IPS-18a (cell line): ENCODE measurements at regions not wholly inside any gene's neighbourhood (a gene's known extent, or its start where the extent isn't known, plus 50 kb on each side); places are given as distances from the start of the nearest gene placed in this dataset.

ENCODE experiments used
- H3K27ac ChIP-seq: one replicate; pipeline ENCODE4 v1.5.1; 2013; ENCODE audit warnings: low read length
- H3K27me3 ChIP-seq: one replicate; pipeline ENCODE4 v1.6.1; 2013; ENCODE audit warnings: mild to moderate bottlenecking, low read length; ENCODE audit not compliant: control insufficient read depth, insufficient read depth
- H3K36me3 ChIP-seq: one replicate; pipeline ENCODE4 v1.6.1; 2013; ENCODE audit warnings: low read depth, low read length; ENCODE audit not compliant: control insufficient read depth
- H3K4me1 ChIP-seq: one replicate; pipeline ENCODE4 v1.6.1; 2013; ENCODE audit warnings: low read depth, low read length; ENCODE audit not compliant: control insufficient read depth
- H3K4me3 ChIP-seq: one replicate; pipeline ENCODE4 v1.5.1; 2013; ENCODE audit warnings: low read length
- H3K9ac ChIP-seq: one replicate; pipeline ENCODE4 v1.6.1; 2013; ENCODE audit warnings: mild to moderate bottlenecking, low read length, moderate library complexity
- H3K9me3 ChIP-seq: one replicate; pipeline ENCODE4 v1.6.1; 2013; ENCODE audit warnings: low read depth, low read length; ENCODE audit not compliant: control insufficient read depth

DNA sequence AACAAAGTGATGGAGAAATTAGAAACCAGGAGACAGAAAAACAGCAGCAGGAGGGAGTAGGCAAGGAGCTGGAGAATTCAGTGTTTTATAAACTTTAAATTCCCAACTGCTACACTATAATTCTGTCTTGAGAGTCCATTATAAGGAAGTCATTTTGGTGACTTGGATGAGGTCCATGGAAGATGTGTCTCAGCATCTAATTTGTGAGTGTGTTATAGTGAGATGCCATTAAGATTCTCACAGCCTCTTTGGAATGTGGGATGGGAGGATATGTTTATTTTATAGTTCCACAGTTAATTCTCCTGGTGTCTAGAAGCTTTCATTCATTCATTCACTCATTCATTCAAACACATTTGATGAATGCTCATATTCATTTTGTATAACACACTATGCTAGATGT is 206.0 kb upstream of the MYOCD start:
- H3K36me3 ChIP-seq: no peaks in the 10 kb centered on the region
- H3K4me3 ChIP-seq: no peak overlapping the region
- H3K4me1 ChIP-seq: no peaks in the 10 kb centered on the region
- H3K27ac ChIP-seq: no peak overlapping the region
- H3K9me3 ChIP-seq: no peaks in the 10 kb centered on the region
- no peaks in the 10 kb centered on the region for H3K27me3 ChIP-seq
- no peak overlapping the region for H3K9ac ChIP-seq

- H3K4me3 ChIP-seq: no peak overlapping the region
Measured at GRCh38 chr17:12463102-12463501, 202.6 kb upstream of the MYOCD start.

DNA sequence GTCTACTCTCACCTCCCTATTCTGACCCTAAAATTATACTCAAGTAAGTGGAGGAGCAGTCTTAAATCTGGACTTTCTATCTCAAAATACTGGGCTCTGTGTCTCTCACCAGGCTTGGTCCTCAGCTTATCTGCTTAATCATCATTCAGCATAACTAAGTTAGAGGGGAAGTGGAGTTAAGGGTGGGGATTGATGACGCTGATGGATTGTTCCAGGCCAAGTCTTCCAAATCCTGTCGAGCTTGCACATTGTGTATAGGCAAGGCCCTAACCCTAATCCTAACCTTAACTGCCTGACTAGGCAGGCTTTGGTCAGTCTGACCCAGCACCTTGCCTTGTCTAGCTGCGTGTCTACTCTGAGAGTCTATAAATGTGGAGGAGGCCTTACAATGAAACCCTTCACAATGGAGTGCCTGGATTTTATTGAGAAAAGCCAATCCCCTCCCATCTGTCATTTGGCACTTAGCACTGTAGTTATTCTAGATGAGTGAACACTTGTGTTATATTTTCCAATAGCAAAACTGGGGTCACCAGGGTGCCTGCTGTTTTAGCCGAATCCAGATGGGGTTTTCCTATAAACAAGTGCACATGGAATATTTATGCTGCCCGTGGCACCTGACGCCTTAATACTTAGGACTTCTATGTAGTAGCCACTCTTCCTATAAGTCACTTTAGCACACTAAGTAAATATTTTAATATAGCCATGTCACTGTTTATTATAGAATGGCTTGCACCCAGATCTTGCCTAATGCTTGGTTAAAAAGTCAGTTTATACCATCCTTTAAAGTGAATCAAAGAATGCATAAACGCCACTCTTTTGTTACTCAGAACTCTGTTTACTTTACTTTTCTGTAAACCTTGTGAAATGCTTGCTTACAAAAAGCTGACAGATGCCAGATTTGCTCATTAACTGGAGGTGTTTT is 193.2 kb upstream of the MYOCD start:
- Histone ChIP-seq H3K27me3 (no peaks in the 10 kb centered on the region), H3K4me1 (no peaks in the 10 kb centered on the region), H3K4me3 (no peak overlapping the region), H3K27ac (no peak overlapping the region), H3K36me3 (no peaks in the 10 kb centered on the region), H3K9ac (no peak overlapping the region), H3K9me3 (no peaks in the 10 kb centered on the region)

More at GRCh38 chr17:12463102-12463501, 202.6 kb upstream of the MYOCD start:
- Histone ChIP-seq H3K9ac (no peak overlapping the region), H3K4me1 (no peaks in the 10 kb centered on the region), H3K27me3 (no peaks in the 10 kb centered on the region), H3K36me3 (no peaks in the 10 kb centered on the region), H3K9me3 (no peaks in the 10 kb centered on the region), H3K27ac (no peak overlapping the region)

GRCh38 chr17:12478311-12478710 is 187.4 kb upstream of the MYOCD start:
- no peak overlapping the region for H3K4me3 ChIP-seq
- no peaks in the 10 kb centered on the region for H3K27me3 ChIP-seq
- H3K4me1 ChIP-seq: no peaks in the 10 kb centered on the region
- no peak overlapping the region for H3K9ac ChIP-seq
- no peaks in the 10 kb centered on the region for H3K36me3 ChIP-seq
- H3K27ac ChIP-seq: no peak overlapping the region
- no peaks in the 10 kb centered on the region for H3K9me3 ChIP-seq

DNA sequence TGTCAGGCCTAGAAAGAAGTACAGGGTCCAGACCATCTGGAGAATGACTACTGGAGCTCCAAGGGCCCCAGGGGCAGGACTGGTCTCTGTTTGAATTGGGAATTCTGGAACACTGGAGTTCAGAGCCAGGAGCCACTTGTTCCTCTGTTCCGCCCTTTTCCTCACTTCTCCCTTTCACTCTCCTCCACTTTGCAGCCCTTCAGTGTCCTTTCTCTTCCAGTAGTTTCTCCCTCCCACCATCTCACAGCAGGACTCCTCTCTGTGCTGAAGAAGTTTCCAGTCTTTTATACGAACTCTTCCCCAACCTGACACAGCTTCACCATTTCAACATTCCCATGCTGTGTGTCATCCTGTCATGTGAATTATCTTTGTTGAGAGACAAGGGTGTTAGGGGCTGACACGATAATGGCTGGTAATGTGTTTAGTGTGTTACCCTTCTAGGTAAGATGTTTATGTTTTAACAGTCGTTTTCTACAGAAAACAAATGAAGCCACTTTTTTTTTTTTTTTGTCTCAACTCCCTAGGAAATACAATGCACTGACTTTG is 180.3 kb upstream of the MYOCD start:
- Histone ChIP-seq H3K9ac (no peak overlapping the region), H3K4me3 (no peak overlapping the region), H3K36me3 (no peaks in the 10 kb centered on the region), H3K27ac (no peak overlapping the region), H3K9me3 (no peaks in the 10 kb centered on the region), H3K27me3 (no peaks in the 10 kb centered on the region), H3K4me1 (peaks cover 3% of the 10 kb centered on the region)

DNA sequence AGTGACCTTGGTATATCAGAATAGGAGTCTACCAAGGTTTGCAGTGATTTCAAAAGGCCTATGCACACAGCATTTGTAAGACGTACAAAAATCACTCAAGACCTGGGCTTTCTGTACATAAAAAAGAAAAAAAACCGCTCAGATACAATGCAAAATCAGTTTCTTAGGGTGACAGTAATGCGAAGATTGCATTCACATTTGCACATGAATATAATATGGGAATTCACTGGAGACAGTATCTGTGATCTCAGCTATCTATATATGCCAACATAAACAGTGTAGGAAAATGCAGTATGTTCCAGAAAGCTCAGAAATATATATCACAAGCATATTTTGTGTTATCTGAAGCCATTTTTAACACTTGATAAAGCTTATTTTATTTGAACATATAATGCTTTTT is 176.4 kb upstream of the MYOCD start:
- H3K27me3 ChIP-seq: no peaks in the 10 kb centered on the region
- no peaks in the 10 kb centered on the region for H3K36me3 ChIP-seq
- H3K27ac ChIP-seq: no peak overlapping the region
- no peak overlapping the region for H3K9ac ChIP-seq
- no peaks in the 10 kb centered on the region for H3K9me3 ChIP-seq
- H3K4me1 ChIP-seq: peaks cover 3% of the 10 kb centered on the region
- H3K4me3 ChIP-seq: no peak overlapping the region

DNA sequence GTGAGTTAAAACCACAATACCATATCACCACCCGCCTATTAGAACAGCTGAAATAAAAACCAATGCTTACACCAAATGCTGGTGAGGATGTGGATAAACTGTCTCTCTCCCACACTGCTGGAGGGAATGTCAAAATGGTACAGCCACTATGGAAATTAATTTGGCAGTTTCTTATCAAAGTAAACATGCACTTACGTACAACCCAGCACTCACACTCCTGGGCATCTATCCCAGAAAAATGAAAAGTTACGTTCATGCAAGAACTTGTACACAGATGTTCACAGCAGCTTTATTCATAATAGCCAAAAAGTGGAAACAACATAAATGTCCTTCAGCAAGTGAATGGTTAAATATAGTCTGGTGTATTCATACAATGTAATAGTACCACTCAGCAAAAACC is 173.2 kb upstream of the MYOCD start:
- no peak overlapping the region for H3K27ac ChIP-seq
- H3K36me3 ChIP-seq: no peaks in the 10 kb centered on the region
- H3K9me3 ChIP-seq: no peaks in the 10 kb centered on the region

DNA sequence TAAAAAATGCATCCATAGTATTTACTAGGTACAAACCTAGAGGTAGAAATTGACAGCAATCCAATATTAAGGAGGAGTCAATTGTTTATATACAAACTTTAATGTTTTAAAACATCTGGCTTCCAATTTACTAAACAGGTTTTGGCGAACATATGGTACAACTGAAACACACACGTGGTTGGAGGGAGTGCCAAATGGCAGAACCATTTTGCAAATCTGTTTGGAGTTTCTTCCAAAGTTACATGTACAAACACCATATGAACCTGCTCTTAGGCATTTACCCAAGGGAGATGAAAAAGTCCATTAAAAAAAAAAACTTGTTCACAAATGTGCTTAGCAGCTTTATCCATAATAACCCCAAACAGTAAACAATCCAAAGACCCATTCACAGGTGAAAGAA is 159.8 kb upstream of the MYOCD start:
- Histone ChIP-seq H3K27ac (no peak overlapping the region), H3K9me3 (no peaks in the 10 kb centered on the region), H3K9ac (no peak overlapping the region), H3K36me3 (no peaks in the 10 kb centered on the region), H3K27me3 (no peaks in the 10 kb centered on the region), H3K4me1 (no peaks in the 10 kb centered on the region), H3K4me3 (no peak overlapping the region)

More for the DNA sequence above, 173.2 kb upstream of the MYOCD start:
- H3K9ac ChIP-seq: no peak overlapping the region
- H3K4me3 ChIP-seq: no peak overlapping the region
- H3K4me1 ChIP-seq: no peaks in the 10 kb centered on the region
- H3K27me3 ChIP-seq: no peaks in the 10 kb centered on the region

- no peak overlapping the region for H3K4me3 ChIP-seq
- H3K27ac ChIP-seq: no peak overlapping the region
- H3K27me3 ChIP-seq: no peaks in the 10 kb centered on the region
- H3K9ac ChIP-seq: no peak overlapping the region
- H3K36me3 ChIP-seq: no peaks in the 10 kb centered on the region
- no peaks in the 10 kb centered on the region for H3K9me3 ChIP-seq
- H3K4me1 ChIP-seq: no peaks in the 10 kb centered on the region
Measured at GRCh38 chr17:12507026-12507595, 158.6 kb upstream of the MYOCD start.

DNA sequence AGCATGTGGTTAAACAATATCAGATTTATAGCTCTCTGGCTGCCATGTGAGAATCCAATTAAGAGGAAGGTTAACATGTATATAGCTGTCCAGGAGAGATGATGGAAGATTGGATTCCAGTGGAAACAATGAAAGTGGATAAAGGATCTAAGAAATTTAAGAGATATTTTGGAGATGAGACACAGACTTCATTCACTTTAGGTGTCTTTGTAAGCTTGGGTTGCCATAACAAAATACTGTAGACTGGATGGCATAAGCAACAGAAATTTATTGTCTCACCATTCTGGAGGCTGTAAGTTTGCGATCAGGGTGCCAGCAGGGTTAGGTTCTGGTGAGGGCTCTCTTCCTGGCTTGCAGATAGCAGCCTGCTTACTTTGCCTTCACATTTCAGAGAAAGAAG is 155.9 kb upstream of the MYOCD start:
- Histone ChIP-seq H3K4me3 (no peak overlapping the region), H3K9me3 (no peaks in the 10 kb centered on the region), H3K27me3 (no peaks in the 10 kb centered on the region), H3K27ac (no peak overlapping the region), H3K36me3 (no peaks in the 10 kb centered on the region), H3K9ac (no peak overlapping the region), H3K4me1 (no peaks in the 10 kb centered on the region)

DNA sequence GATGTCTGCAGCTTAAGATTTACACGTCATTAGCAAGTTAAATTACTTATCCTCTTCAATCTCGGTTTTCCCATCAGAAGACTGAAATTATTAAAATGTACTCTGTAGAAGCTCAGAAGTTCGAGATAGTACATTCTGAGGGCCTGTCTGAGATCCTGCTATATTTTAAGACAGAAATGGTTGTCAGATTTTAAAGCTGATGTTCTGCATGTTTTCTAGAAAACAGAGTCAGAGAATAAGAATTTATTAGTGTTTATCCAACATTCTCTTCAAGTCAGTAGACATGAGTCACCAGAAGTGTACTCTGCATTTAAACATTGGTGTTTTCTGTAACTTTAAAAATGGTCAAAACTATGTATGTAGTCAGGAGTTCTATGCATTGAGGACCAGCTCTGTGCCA is 155.2 kb upstream of the MYOCD start:
- Histone ChIP-seq H3K4me3 (no peak overlapping the region), H3K4me1 (no peaks in the 10 kb centered on the region), H3K27ac (no peak overlapping the region), H3K9ac (no peak overlapping the region), H3K27me3 (no peaks in the 10 kb centered on the region), H3K9me3 (no peaks in the 10 kb centered on the region), H3K36me3 (no peaks in the 10 kb centered on the region)
